Ishikawa (cell line): ENCODE measurements at regions not wholly inside any gene's neighbourhood (a gene's known extent, or its start where the extent isn't known, plus 50 kb on each side); places are given as distances from the start of the nearest gene placed in this dataset.

ENCODE experiments used
- CEBPB ChIP-seq: IDR thresholded peaks from 2 replicates; pipeline ENCODE4 v1.6.1; 2012
- CREB1 ChIP-seq: IDR thresholded peaks from 2 replicates; pipeline ENCODE4 v1.6.1; 2012; ENCODE audit warnings: low read depth
- EGR1 ChIP-seq: IDR thresholded peaks from 2 replicates; pipeline ENCODE4 v1.6.1; 2012
- EP300 ChIP-seq: IDR thresholded peaks from 2 replicates; pipeline ENCODE4 v1.6.1; 2012; ENCODE audit warnings: borderline replicate concordance
- FOXM1 ChIP-seq: IDR thresholded peaks from 2 replicates; pipeline ENCODE4 v1.6.1; 2012; ENCODE audit warnings: low read depth, borderline replicate concordance
- NFIC ChIP-seq: IDR thresholded peaks from 2 replicates; pipeline ENCODE4 v1.6.1; 2012
- RAD21 ChIP-seq: IDR thresholded peaks from 2 replicates; pipeline ENCODE4 v1.6.1; 2012; ENCODE audit warnings: low read depth
- TAF1 ChIP-seq: IDR thresholded peaks from 2 replicates; pipeline ENCODE4 v1.6.1; 2012; ENCODE audit warnings: low read depth, mild to moderate bottlenecking
- TCF12 ChIP-seq: IDR thresholded peaks from 2 replicates; pipeline ENCODE4 v1.6.1; 2012; ENCODE audit warnings: low read depth
- TEAD4 ChIP-seq: IDR thresholded peaks from 2 replicates; pipeline ENCODE4 v1.6.1; 2012
- YY1 ChIP-seq: IDR thresholded peaks from 2 replicates; pipeline ENCODE4 v1.6.1; 2012; ENCODE audit warnings: low read depth
- ZBTB7A ChIP-seq: IDR thresholded peaks from 2 replicates; pipeline ENCODE4 v1.6.1; 2012; ENCODE audit warnings: low read depth
- TF ChIP-seq, protein P1 (sequence below): IDR thresholded peaks from 2 replicates; pipeline ENCODE4 v1.6.1; 2012
- TF ChIP-seq, protein P2 (sequence below): IDR thresholded peaks from 2 replicates; pipeline ENCODE4 v1.6.1; 2012
- TF ChIP-seq, protein P3 (sequence below): IDR thresholded peaks from 2 replicates; pipeline ENCODE4 v1.6.1; 2012; ENCODE audit warnings: low read depth, mild to moderate bottlenecking

DNA sequence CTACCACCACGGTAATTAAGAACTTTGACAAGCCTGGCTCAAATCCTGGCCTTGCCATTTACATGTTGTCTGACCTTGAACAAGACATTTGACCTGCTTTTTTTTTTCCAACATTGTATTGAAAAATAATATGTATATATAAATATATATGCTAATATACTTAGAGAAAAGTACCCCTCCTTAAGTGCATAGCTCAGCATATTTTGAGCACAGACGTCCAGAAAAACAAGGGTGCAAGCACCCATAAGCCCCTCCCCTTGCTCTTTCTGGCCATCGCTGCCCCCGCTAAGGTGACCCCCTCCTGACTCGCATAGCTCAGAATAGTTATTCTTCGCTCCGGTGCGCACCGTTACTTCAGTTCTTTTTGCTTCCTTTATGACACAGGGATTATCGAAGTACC lies 742.0 kb upstream of the FRG1 start:
- no peak for TF ChIP-seq ZBTB7A
- TF ChIP-seq YY1: no peak
- no peak for TF ChIP-seq TCF12
- no peak for TF ChIP-seq EP300
- TF ChIP-seq, protein P1, sequence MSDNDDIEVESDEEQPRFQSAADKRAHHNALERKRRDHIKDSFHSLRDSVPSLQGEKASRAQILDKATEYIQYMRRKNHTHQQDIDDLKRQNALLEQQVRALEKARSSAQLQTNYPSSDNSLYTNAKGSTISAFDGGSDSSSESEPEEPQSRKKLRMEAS: no peak
- TF ChIP-seq, protein P2, sequence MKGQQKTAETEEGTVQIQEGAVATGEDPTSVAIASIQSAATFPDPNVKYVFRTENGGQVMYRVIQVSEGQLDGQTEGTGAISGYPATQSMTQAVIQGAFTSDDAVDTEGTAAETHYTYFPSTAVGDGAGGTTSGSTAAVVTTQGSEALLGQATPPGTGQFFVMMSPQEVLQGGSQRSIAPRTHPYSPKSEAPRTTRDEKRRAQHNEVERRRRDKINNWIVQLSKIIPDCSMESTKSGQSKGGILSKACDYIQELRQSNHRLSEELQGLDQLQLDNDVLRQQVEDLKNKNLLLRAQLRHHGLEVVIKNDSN: no peak
- TF ChIP-seq CREB1: no peak
- TF ChIP-seq FOXM1: no peak
- TF ChIP-seq TEAD4: no peak
- no peak for TF ChIP-seq RAD21
- TF ChIP-seq, protein P3, sequence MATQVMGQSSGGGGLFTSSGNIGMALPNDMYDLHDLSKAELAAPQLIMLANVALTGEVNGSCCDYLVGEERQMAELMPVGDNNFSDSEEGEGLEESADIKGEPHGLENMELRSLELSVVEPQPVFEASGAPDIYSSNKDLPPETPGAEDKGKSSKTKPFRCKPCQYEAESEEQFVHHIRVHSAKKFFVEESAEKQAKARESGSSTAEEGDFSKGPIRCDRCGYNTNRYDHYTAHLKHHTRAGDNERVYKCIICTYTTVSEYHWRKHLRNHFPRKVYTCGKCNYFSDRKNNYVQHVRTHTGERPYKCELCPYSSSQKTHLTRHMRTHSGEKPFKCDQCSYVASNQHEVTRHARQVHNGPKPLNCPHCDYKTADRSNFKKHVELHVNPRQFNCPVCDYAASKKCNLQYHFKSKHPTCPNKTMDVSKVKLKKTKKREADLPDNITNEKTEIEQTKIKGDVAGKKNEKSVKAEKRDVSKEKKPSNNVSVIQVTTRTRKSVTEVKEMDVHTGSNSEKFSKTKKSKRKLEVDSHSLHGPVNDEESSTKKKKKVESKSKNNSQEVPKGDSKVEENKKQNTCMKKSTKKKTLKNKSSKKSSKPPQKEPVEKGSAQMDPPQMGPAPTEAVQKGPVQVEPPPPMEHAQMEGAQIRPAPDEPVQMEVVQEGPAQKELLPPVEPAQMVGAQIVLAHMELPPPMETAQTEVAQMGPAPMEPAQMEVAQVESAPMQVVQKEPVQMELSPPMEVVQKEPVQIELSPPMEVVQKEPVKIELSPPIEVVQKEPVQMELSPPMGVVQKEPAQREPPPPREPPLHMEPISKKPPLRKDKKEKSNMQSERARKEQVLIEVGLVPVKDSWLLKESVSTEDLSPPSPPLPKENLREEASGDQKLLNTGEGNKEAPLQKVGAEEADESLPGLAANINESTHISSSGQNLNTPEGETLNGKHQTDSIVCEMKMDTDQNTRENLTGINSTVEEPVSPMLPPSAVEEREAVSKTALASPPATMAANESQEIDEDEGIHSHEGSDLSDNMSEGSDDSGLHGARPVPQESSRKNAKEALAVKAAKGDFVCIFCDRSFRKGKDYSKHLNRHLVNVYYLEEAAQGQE: no peak
- no peak for TF ChIP-seq TAF1
- no peak for TF ChIP-seq CEBPB
- no peak for TF ChIP-seq EGR1
- TF ChIP-seq NFIC: no peak

DNA sequence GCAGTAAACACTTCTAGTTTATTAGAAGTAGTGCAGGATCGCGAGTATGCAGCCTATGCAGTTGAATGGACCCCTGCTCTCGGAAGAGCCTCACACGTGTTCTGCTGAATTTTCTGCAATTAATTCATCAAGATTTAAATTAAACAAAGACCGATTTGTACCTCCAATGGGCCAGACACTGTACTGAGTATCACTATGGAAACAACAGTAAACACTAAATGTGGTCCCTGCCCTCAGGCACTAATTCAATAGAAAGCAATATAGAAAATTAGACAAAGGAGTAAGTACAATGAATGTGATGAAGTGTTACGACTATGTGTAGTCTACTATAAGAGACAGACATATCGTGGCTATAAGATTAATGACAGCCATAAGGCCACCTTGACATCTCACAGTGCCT lies 740.3 kb upstream of the FRG1 start:
- TF ChIP-seq YY1: no peak
- no peak for TF ChIP-seq CREB1
- TF ChIP-seq RAD21: no peak
- TF ChIP-seq TEAD4: no peak
- no peak for TF ChIP-seq TCF12
- no peak for TF ChIP-seq CEBPB
- TF ChIP-seq NFIC: no peak
- no peak for TF ChIP-seq FOXM1
- TF ChIP-seq EP300: no peak
- TF ChIP-seq, protein P3: no peak
- TF ChIP-seq TAF1: no peak
- no peak for TF ChIP-seq ZBTB7A
- TF ChIP-seq, protein P1: no peak
- TF ChIP-seq, protein P2: no peak
- TF ChIP-seq EGR1: no peak

DNA sequence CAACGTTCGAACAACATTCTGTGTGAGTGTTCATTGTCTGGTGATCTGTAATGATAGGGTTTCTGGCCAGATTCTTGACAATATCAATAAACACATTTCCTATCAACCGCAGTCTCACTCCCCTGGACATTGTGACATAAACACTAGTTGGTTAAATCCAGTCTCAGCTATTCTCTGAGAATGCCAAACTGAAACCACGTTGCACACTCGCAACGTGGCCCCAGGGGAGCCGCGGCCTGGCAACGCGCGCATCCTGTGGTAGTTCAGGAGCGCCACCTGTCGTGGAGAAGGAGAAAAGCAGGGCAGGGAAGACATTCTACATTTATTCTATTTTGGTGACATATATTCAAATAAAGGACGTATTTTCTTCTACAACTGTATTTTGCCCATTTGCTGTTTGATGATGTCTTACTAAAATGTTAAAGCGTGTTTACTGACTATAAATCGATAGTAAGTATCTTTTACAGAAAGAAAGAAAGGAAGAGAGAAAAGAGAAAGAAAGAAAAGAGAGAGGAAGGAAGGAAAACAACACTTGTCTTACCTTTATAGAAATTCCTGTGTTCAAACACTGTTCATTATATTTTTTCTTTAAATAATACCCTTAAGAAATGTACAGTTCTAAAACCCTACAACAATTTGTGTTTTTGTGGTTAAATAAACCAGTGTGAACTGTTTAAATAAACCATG lies 738.3 kb upstream of the FRG1 start:
- TF ChIP-seq CREB1: no peak
- no peak for TF ChIP-seq TAF1
- no peak for TF ChIP-seq CEBPB
- peak; percentile 89 for TF ChIP-seq RAD21
- TF ChIP-seq, protein P1: peak; percentile 73; the same call in 1 of the 2 replicates
- TF ChIP-seq TCF12: no peak

DNA sequence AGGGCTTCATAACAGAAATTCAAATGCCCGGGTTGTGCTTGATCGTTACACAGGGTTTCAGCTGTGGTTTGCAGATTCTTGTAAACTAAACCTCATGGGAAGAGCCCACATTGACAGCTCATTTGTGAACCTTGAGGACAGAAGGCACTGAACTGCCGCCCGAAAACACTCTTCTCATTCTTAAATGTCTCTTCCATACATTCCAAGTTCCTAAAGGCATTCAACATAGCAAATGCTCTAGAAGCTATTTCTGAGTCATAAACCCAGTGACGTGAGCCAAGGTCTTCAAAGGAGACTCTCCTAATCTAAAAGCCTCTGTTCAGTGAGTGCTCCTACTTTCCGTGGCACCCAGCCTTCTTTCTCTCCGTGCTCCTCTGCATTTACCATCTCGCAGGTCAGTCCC lies 737.8 kb upstream of the FRG1 start:
- TF ChIP-seq RAD21 (no peak), FOXM1 (no peak), EGR1 (no peak), CEBPB (no peak), YY1 (no peak), NFIC (no peak), EP300 (no peak), TEAD4 (no peak), TAF1 (no peak), CREB1 (no peak), ZBTB7A (no peak), TCF12 (no peak)
- TF ChIP-seq, protein P1: no peak
- TF ChIP-seq, protein P2: no peak
- TF ChIP-seq, protein P3: no peak
